ENCODE measurements at regions not wholly inside any gene's neighbourhood (a gene's known extent, or its start where the extent isn't known, plus 50 kb on each side); places are given as distances from the start of the nearest gene placed in this dataset.

- TF ChIP-seq CTCF (IDR thresholded peaks at IDR 0.05; ENCODE audit: borderline replicate concordance, control extremely low read depth, extremely low read depth, insufficient read depth, missing control alignments), result no peak
- no peak for DNase-seq (ENCODE audit: low spot score)
- in situ Hi-C loops (cut with MboI; ENCODE audit: low sequenced_read_pairs, unreplicated experiment), result no loop called here
These were observed 203.7 kb upstream of the RORB start for GRCh38 chr9:74293479-74293878.

GRCh38 chr9:74303945-74304344 is 193.2 kb upstream of the RORB start:
- DNase-seq (ENCODE audit: low spot score), result no peak
- in situ Hi-C loops (cut with MboI; ENCODE audit: low sequenced_read_pairs, unreplicated experiment), result no loop called here
- no peak for TF ChIP-seq CTCF (IDR thresholded peaks at IDR 0.05; ENCODE audit: borderline replicate concordance, control extremely low read depth, extremely low read depth, insufficient read depth, missing control alignments)

GRCh38 chr9:74304598-74304997 is 192.5 kb upstream of the RORB start:
- no peak for TF ChIP-seq CTCF (IDR thresholded peaks at IDR 0.05; ENCODE audit: borderline replicate concordance, control extremely low read depth, extremely low read depth, insufficient read depth, missing control alignments)
- in situ Hi-C loops (cut with MboI; ENCODE audit: low sequenced_read_pairs, unreplicated experiment), result no loop called here
- DNase-seq (ENCODE audit: low spot score), result no peak

- in situ Hi-C loops (cut with MboI; ENCODE audit: low sequenced_read_pairs, unreplicated experiment), result no loop called here
- no peak for TF ChIP-seq CTCF (IDR thresholded peaks at IDR 0.05; ENCODE audit: borderline replicate concordance, control extremely low read depth, extremely low read depth, insufficient read depth, missing control alignments)
- DNase-seq (ENCODE audit: low spot score), result no peak
These were observed 187.5 kb upstream of the RORB start for GRCh38 chr9:74309654-74310053.

GRCh38 chr9:74317235-74317634 is 179.9 kb upstream of the RORB start:
- DNase-seq (ENCODE audit: low spot score), result no peak
- TF ChIP-seq CTCF (IDR thresholded peaks at IDR 0.05; ENCODE audit: borderline replicate concordance, control extremely low read depth, extremely low read depth, insufficient read depth, missing control alignments), result no peak
- in situ Hi-C loops (cut with MboI; ENCODE audit: low sequenced_read_pairs, unreplicated experiment), result no loop called here

- in situ Hi-C loops (cut with MboI; ENCODE audit: low sequenced_read_pairs, unreplicated experiment), result no loop called here
- no peak for DNase-seq (ENCODE audit: low spot score)
- TF ChIP-seq CTCF (IDR thresholded peaks at IDR 0.05; ENCODE audit: borderline replicate concordance, control extremely low read depth, extremely low read depth, insufficient read depth, missing control alignments), result no peak
These were observed 175.7 kb upstream of the RORB start for GRCh38 chr9:74321396-74321795.
